ENCODE measurements at regions not wholly inside any gene's neighbourhood (a gene's known extent, or its start where the extent isn't known, plus 50 kb on each side); places are given as distances from the start of the nearest gene placed in this dataset.

DNA sequence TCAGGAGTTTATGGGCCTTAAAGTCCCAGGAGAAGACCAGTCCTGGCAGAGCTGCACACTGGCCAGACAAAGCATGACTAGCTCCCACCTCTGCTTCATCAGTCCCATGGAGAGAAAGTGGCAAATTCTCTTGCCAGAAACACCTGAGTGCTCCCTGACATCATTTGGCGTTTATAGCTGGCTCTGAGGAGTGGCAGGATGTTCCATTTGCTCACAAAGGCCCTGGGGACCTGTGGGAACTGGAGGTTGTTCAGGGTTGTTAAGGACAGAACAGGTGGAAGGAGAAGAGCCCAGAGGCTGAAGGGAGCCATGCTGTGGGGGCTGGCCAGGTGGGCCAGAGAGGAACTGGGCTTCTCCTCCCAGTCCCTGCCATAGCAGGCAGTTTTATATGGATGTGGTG, 56.1 kb downstream of the RPL37A start:
- no peak overlapping the region for H3K27ac ChIP-seq (ENCODE audit: extremely low read depth, low read depth, low read length)
- H3K9ac ChIP-seq (ENCODE audit: insufficient read depth in 1 of 2, low read depth in 2 of 2, low read length in 2 of 2): no peak overlapping the region
- intact Hi-C loops (cut with micrococcal nuclease): no loop called here
- ChIA-PET POLR2A (interaction anchor here (0.7 to 0.9 kb wide), 2 partner anchors 10 to 48 kb away, joined by 3 read pairs; no protein-coding TSS in a partner anchor), CTCF (ENCODE audit: low intra/inter-chr PET ratio) (no interaction called here)
- H3K36me3 ChIP-seq (ENCODE audit: control insufficient read depth, insufficient read depth, low read length): no peaks in the 10 kb centered on the region
- no peaks in the 10 kb centered on the region for H3K79me2 ChIP-seq (ENCODE audit: control insufficient read depth, insufficient read depth, low read length)
- BruUV-seq (replicated peaks): no TSS peak
- H3K4me3 ChIP-seq: no peak overlapping the region
- in situ Hi-C loops (cut with MboI): no loop called here
- 0% methylated on average over 1 of the region's 1 CpG for WGBS (ENCODE audit: insufficient coverage, low coverage, missing lambda C conversion rate)
- TF ChIP-seq FUS (optimal IDR thresholded peaks at IDR 0.05; ENCODE audit: low read depth, low read length) (no peak), VEZF1 (CRISPR knock-in tag; IDR thresholded peaks at IDR 0.05) (no peak), HEY1 (CRISPR knock-in tag; IDR thresholded peaks at IDR 0.05; ENCODE audit: borderline replicate concordance) (no peak), ETV6 (IDR thresholded peaks at IDR 0.05; ENCODE audit: borderline replicate concordance in 1 of 2, low read depth in 2 of 2, low read length in 1 of 2) (no peak), ETV6 (CRISPR knock-in tag; IDR thresholded peaks at IDR 0.05; ENCODE audit: borderline replicate concordance) (no peak), ZHX1 (conservative IDR thresholded peaks at IDR 0.05; ENCODE audit: low read length) (no peak), FOXP1 (CRISPR knock-in tag; IDR thresholded peaks at IDR 0.05) (no peak), ESRRB (CRISPR knock-in tag; IDR thresholded peaks at IDR 0.05; ENCODE audit: borderline replicate concordance) (no peak)
- DNase-seq (ENCODE audit: extremely low read depth in 1 of 4, low spot score in 3 of 4): no peak
- H3K9me1 ChIP-seq (ENCODE audit: control insufficient read depth, insufficient read depth, low read length): no peaks in the 10 kb centered on the region
- no peak overlapping the region for H3K4me2 ChIP-seq (ENCODE audit: insufficient read depth, low read length)
- H3K4me1 ChIP-seq (replicated peaks in 1 of 2; ENCODE audit: control insufficient read depth in 2 of 2, insufficient read depth in 2 of 2, low read length in 2 of 2): no peaks in the 10 kb centered on the region
- FAIRE-seq: no peak
- H2AFZ ChIP-seq (ENCODE audit: low read depth, low read length): no peak overlapping the region
- no peaks in the 10 kb centered on the region for H3K9me3 ChIP-seq (replicated peaks; ENCODE audit: control insufficient read depth, insufficient read depth, low read depth, low read length)
- ATAC-seq: no peak
- H4K20me1 ChIP-seq (replicated peaks; ENCODE audit: control insufficient read depth, insufficient read depth, low read length): no peaks in the 10 kb centered on the region
- peaks cover 2 to 26% of the 10 kb centered on the region in 2 experiments; a peak in 2 of 5 replicates for H3K27me3 ChIP-seq (ENCODE audit: control insufficient read depth in 2 of 2, insufficient read depth in 2 of 2, low read length in 2 of 2)
